Activated B cell treated with CpG ODN at 0.5 μM for 24 hours (primary cell): ENCODE measurements at regions not wholly inside any gene's neighbourhood (a gene's known extent, or its start where the extent isn't known, plus 50 kb on each side); places are given as distances from the start of the nearest gene placed in this dataset.

Experiments used
- ATAC-seq: fragments of 200-7000 bp; cut with Tn5 transposase; one replicate; pipeline ENCODE4 v1.10.0; 2021; ENCODE audit warnings: low read depth, mild to moderate bottlenecking, moderate library complexity
- CTCF ChIA-PET: fragments of 350-600 bp; sonication (Branson Sonifier 250); formaldehyde crosslinking; loops from one replicate; lab custom pipeline; 2021; ENCODE audit warnings: antibody characterized with exemption; lab: Charles Lee
- POLR2A ChIA-PET: fragments of 350-600 bp; sonication (Branson Sonifier 250); formaldehyde crosslinking; loops from one replicate; lab custom pipeline; 2021; ENCODE audit warnings: antibody characterized with exemption; lab: Charles Lee
- DNase-seq: peaks from one replicate; pipeline ENCODE4 v3.0.0; 2022
- H3K27ac Mint-ChIP-seq: one replicate; pipeline ENCODE4 v1.8.0; 2020; ENCODE audit warnings: mixed read lengths
- H3K27me3 Mint-ChIP-seq: one replicate; pipeline ENCODE4 v1.8.0; 2021; ENCODE audit warnings: mixed read lengths
- H3K36me3 Mint-ChIP-seq: one replicate; pipeline ENCODE4 v1.8.0; 2021; ENCODE audit warnings: low read depth, mixed read lengths
- H3K4me1 Mint-ChIP-seq: one replicate; pipeline ENCODE4 v1.8.0; 2021; ENCODE audit warnings: mixed read lengths
- H3K4me3 Mint-ChIP-seq: one replicate; pipeline ENCODE4 v1.8.0; 2020; ENCODE audit warnings: mild to moderate bottlenecking, mixed read lengths
- H3K9me3 Mint-ChIP-seq: one replicate; pipeline ENCODE4 v1.8.0; 2020; ENCODE audit warnings: mixed read lengths
- intact Hi-C: fragments of 100-400 bp; cut with micrococcal nuclease; formaldehyde crosslinking; loops from one replicate; pipeline ENCODE4 v1.15.1; 2024
- TF ChIP-seq, protein P1 (sequence below): fragments of 200-600 bp; IDR thresholded peaks from one replicate; pipeline ENCODE4 v1.8.0; 2022; ENCODE audit warnings: antibody characterized with exemption, mild to moderate bottlenecking

DNA sequence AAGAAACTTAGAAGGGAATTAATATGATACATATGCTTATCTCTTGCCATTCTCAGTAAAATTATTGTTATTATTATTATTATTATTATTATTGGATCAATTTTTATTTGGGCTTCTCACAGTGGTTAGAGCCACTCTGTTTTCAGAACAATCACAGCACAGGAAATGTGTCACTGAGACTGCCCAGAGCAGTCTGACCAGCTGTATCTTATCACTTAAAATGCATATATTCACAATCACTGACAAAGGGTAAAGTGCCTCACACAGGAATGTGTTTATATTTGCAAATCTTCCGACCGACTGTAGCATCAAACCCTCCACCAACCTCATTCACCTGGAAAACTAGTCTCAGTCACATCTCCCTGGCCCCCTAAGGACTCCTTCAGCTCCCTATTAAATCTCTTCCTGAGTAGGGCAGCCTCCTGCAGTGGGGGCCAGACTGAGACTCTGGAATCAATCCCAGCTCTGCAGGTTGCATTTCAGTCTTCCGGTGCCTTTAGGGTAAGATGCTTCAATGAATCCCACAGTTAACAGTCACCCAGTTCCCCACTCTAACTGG, 738.3 kb upstream of the SLITRK5 start:
- Mint-ChIP-seq H3K27me3 (no peaks in the 10 kb centered on the region), H3K9me3 (no peaks in the 10 kb centered on the region), H3K27ac (no peak overlapping the region), H3K36me3 (no peaks in the 10 kb centered on the region), H3K4me1 (no peaks in the 10 kb centered on the region), H3K4me3 (no peak overlapping the region)
- ChIA-PET POLR2A (no interaction called here), CTCF (no interaction called here)
- TF ChIP-seq, protein P1, sequence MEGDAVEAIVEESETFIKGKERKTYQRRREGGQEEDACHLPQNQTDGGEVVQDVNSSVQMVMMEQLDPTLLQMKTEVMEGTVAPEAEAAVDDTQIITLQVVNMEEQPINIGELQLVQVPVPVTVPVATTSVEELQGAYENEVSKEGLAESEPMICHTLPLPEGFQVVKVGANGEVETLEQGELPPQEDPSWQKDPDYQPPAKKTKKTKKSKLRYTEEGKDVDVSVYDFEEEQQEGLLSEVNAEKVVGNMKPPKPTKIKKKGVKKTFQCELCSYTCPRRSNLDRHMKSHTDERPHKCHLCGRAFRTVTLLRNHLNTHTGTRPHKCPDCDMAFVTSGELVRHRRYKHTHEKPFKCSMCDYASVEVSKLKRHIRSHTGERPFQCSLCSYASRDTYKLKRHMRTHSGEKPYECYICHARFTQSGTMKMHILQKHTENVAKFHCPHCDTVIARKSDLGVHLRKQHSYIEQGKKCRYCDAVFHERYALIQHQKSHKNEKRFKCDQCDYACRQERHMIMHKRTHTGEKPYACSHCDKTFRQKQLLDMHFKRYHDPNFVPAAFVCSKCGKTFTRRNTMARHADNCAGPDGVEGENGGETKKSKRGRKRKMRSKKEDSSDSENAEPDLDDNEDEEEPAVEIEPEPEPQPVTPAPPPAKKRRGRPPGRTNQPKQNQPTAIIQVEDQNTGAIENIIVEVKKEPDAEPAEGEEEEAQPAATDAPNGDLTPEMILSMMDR, result no peak
- intact Hi-C loops, result no loop called here
- DNase-seq, result no peak
- no peak for ATAC-seq

- TF ChIP-seq, protein P1, result no peak
- no peaks in the 10 kb centered on the region for H3K9me3 Mint-ChIP-seq
- H3K36me3 Mint-ChIP-seq, result no peaks in the 10 kb centered on the region
- no peak overlapping the region for H3K4me3 Mint-ChIP-seq
- no peaks in the 10 kb centered on the region for H3K27me3 Mint-ChIP-seq
- H3K27ac Mint-ChIP-seq, result no peak overlapping the region
- POLR2A ChIA-PET, result no interaction called here
- DNase-seq, result no peak
- intact Hi-C loops, result no loop called here
- no peaks in the 10 kb centered on the region for H3K4me1 Mint-ChIP-seq
- CTCF ChIA-PET, result no interaction called here
- no peak for ATAC-seq
These were observed 737.5 kb upstream of the SLITRK5 start for GRCh38 chr13:86933676-86934075.

DNA sequence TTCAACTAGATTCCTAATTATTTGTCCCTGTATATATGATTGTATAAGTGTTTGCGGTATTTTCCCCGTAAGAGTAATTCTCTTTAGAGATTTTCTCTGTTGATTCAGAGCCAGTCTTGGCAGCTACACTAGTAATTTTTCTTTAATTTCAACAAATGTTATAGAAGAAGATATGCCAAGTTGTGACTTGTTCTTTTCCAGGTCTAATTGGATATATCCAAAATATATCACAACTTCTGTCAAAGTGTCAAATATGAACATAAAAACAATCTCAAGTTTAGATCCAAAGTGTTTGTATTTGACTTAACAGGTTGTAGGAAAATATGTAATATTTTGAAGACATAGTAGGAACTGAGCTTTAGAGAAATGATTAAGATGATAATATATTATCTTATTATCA, 733.9 kb upstream of the SLITRK5 start:
- intact Hi-C loops, result no loop called here
- peaks cover 4% of the 10 kb centered on the region for H3K9me3 Mint-ChIP-seq
- no peak for DNase-seq
- no peak for ATAC-seq
- ChIA-PET CTCF (no interaction called here), POLR2A (no interaction called here)
- no peak overlapping the region for H3K27ac Mint-ChIP-seq
- no peaks in the 10 kb centered on the region for H3K36me3 Mint-ChIP-seq
- H3K4me3 Mint-ChIP-seq, result no peak overlapping the region
- H3K27me3 Mint-ChIP-seq, result no peaks in the 10 kb centered on the region
- TF ChIP-seq, protein P1, result no peak
- H3K4me1 Mint-ChIP-seq, result no peaks in the 10 kb centered on the region

DNA sequence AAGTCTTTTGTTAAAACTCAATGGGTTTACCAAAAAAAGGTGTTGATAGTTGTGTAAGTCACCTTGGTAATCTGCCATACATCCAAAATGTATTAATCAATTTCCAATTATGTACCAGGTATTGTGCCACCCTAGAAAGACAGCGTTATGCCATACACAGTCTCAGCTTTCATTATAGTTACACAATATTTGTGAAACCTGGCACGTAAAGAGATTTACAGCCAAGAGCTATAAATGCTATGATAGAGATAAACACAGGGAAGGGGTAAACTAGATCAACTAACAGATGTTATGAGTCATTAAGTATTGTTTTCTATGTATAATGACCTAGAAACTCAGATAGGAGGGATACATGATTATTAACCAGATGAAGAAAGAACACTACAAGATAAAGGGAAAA, 725.6 kb upstream of the SLITRK5 start:
- no peaks in the 10 kb centered on the region for H3K4me1 Mint-ChIP-seq
- CTCF ChIA-PET, result no interaction called here
- no peak overlapping the region for H3K4me3 Mint-ChIP-seq
- H3K27me3 Mint-ChIP-seq, result no peaks in the 10 kb centered on the region
- peaks cover 7% of the 10 kb centered on the region for H3K9me3 Mint-ChIP-seq
- no peak for ATAC-seq
- DNase-seq, result no peak
- H3K36me3 Mint-ChIP-seq, result no peaks in the 10 kb centered on the region
- POLR2A ChIA-PET, result no interaction called here
- intact Hi-C loops, result no loop called here
- TF ChIP-seq, protein P1, result no peak
- H3K27ac Mint-ChIP-seq, result no peak overlapping the region

GRCh38 chr13:86946734-86947133, 724.4 kb upstream of the SLITRK5 start:
- ChIA-PET POLR2A (no interaction called here), CTCF (no interaction called here)
- Mint-ChIP-seq H3K27ac (no peak overlapping the region), H3K36me3 (no peaks in the 10 kb centered on the region), H3K4me3 (no peak overlapping the region), H3K27me3 (no peaks in the 10 kb centered on the region), H3K9me3 (peaks cover 5% of the 10 kb centered on the region), H3K4me1 (no peaks in the 10 kb centered on the region)
- no peak for ATAC-seq
- intact Hi-C loops, result no loop called here
- DNase-seq, result no peak
- TF ChIP-seq, protein P1, result no peak
